Urinary bladder (tissue), 3 donors: ENCODE measurements at regions not wholly inside any gene's neighbourhood (a gene's known extent, or its start where the extent isn't known, plus 50 kb on each side); places are given as distances from the start of the nearest gene placed in this dataset.

Source experiments
- DNase-seq: peaks from one replicate; pipeline ENCODE4 v3.0.0-alpha.2; 2015; ENCODE audit errors: extremely low spot score
- H3K27ac ChIP-seq: one replicate; pipeline ENCODE4 v1.5.1; 2013; ENCODE audit warnings: low read depth, mild to moderate bottlenecking, moderate library complexity
- H3K36me3 ChIP-seq: one replicate; pipeline ENCODE4 v1.6.1; 2013; ENCODE audit warnings: mild to moderate bottlenecking, moderate library complexity; ENCODE audit not compliant: insufficient read depth
- H3K4me1 ChIP-seq: one replicate; pipeline ENCODE4 v1.6.1; 2013; ENCODE audit warnings: mild to moderate bottlenecking, moderate library complexity; ENCODE audit not compliant: insufficient read depth
- H3K4me3 ChIP-seq: one replicate; pipeline ENCODE4 v1.5.1; 2013; ENCODE audit warnings: low read depth, low read length
- WGBS: extraction: QIAGEN DNeasy Blood & Tissue Kit; methylation state at CpG from one replicate; pipeline ENCODE4 v1.1.7; 2013; 5-methylcytosine and 5-hydroxymethylcytosine counted together
- donor health status: healthy with polysubstance abuse.
- donor health status: healthy.

GRCh38 chr18:34609986-34610648 is 100.0 kb upstream of the DTNA start:
- WGBS, result 87% methylated on average over 4 of the region's 4 CpGs
- no peak overlapping the region for H3K27ac ChIP-seq
- H3K36me3 ChIP-seq, result no peaks in the 10 kb centered on the region
- H3K4me3 ChIP-seq, result no peak overlapping the region
- H3K4me1 ChIP-seq, result no peaks in the 10 kb centered on the region
- DNase-seq, result no peak

GRCh38 chr18:34611904-34612303 is 98.2 kb upstream of the DTNA start:
- WGBS, result 95% methylated on average over 10 of the region's 10 CpGs
- no peak overlapping the region for H3K27ac ChIP-seq
- H3K4me3 ChIP-seq, result no peak overlapping the region
- H3K4me1 ChIP-seq, result no peaks in the 10 kb centered on the region
- no peak for DNase-seq
- no peaks in the 10 kb centered on the region for H3K36me3 ChIP-seq

GRCh38 chr18:34620258-34620861 is 89.7 kb upstream of the DTNA start:
- H3K27ac ChIP-seq, result no peak overlapping the region
- H3K4me1 ChIP-seq, result no peaks in the 10 kb centered on the region
- H3K36me3 ChIP-seq, result no peaks in the 10 kb centered on the region
- no peak for DNase-seq
- 89% methylated on average over 5 of the region's 5 CpGs for WGBS
- H3K4me3 ChIP-seq, result no peak overlapping the region

- WGBS, result 91% methylated on average over 2 of the region's 2 CpGs
- Histone ChIP-seq H3K36me3 (no peaks in the 10 kb centered on the region), H3K27ac (no peak overlapping the region), H3K4me1 (no peaks in the 10 kb centered on the region), H3K4me3 (no peak overlapping the region)
- no peak for DNase-seq
These were observed 86.5 kb upstream of the DTNA start for GRCh38 chr18:34623557-34623956.

- H3K27ac ChIP-seq, result no peak overlapping the region
- no peaks in the 10 kb centered on the region for H3K36me3 ChIP-seq
- no peak overlapping the region for H3K4me3 ChIP-seq
- H3K4me1 ChIP-seq, result no peaks in the 10 kb centered on the region
- WGBS, result 26% methylated on average over 3 of the region's 3 CpGs
- no peak for DNase-seq
These were observed 85.5 kb upstream of the DTNA start for GRCh38 chr18:34624551-34624950.

GRCh38 chr18:34626404-34627136 is 83.5 kb upstream of the DTNA start:
- Histone ChIP-seq H3K36me3 (no peaks in the 10 kb centered on the region), H3K4me3 (no peak overlapping the region), H3K4me1 (no peaks in the 10 kb centered on the region), H3K27ac (no peak overlapping the region)
- DNase-seq, result no peak
- 84% methylated on average over 2 of the region's 2 CpGs for WGBS

GRCh38 chr18:34627137-34627920 is 82.8 kb upstream of the DTNA start:
- WGBS, result 89% methylated on average over 2 of the region's 2 CpGs
- Histone ChIP-seq H3K27ac (peak overlapping the region; percentile 16), H3K4me3 (no peak overlapping the region), H3K36me3 (no peaks in the 10 kb centered on the region), H3K4me1 (no peaks in the 10 kb centered on the region)
- no peak for DNase-seq

- H3K4me1 ChIP-seq, result no peaks in the 10 kb centered on the region
- no peak overlapping the region for H3K27ac ChIP-seq
- 90% methylated on average over 4 of the region's 4 CpGs for WGBS
- DNase-seq, result no peak
- H3K36me3 ChIP-seq, result no peaks in the 10 kb centered on the region
- no peak overlapping the region for H3K4me3 ChIP-seq
These were observed 78.8 kb upstream of the DTNA start for GRCh38 chr18:34631093-34631966.

- H3K4me1 ChIP-seq, result no peaks in the 10 kb centered on the region
- WGBS, result 38% methylated on average over 3 of the region's 3 CpGs
- DNase-seq, result no peak
- H3K36me3 ChIP-seq, result no peaks in the 10 kb centered on the region
- H3K27ac ChIP-seq, result no peak overlapping the region
- no peak overlapping the region for H3K4me3 ChIP-seq
These were observed 77.8 kb upstream of the DTNA start for GRCh38 chr18:34632321-34632720.

- no peaks in the 10 kb centered on the region for H3K4me1 ChIP-seq
- H3K27ac ChIP-seq, result no peak overlapping the region
- 88% methylated on average over 1 of the region's 1 CpG for WGBS
- no peak overlapping the region for H3K4me3 ChIP-seq
- no peaks in the 10 kb centered on the region for H3K36me3 ChIP-seq
- no peak for DNase-seq
These were observed 76.7 kb upstream of the DTNA start for GRCh38 chr18:34633368-34633767.

GRCh38 chr18:34637094-34637801 is 72.8 kb upstream of the DTNA start:
- no peaks in the 10 kb centered on the region for H3K4me1 ChIP-seq
- H3K4me3 ChIP-seq, result no peak overlapping the region
- no peak overlapping the region for H3K27ac ChIP-seq
- DNase-seq, result no peak
- 66% methylated on average over 3 of the region's 3 CpGs for WGBS
- H3K36me3 ChIP-seq, result no peaks in the 10 kb centered on the region

- no peak for DNase-seq
- Histone ChIP-seq H3K27ac (no peak overlapping the region), H3K36me3 (no peaks in the 10 kb centered on the region), H3K4me3 (no peak overlapping the region), H3K4me1 (no peaks in the 10 kb centered on the region)
- 45% methylated on average over 1 of the region's 1 CpG for WGBS
These were observed 70.4 kb upstream of the DTNA start for GRCh38 chr18:34639687-34640086.
